SK-MEL-5 (cell line): ENCODE measurements at regions not wholly inside any gene's neighbourhood (a gene's known extent, or its start where the extent isn't known, plus 50 kb on each side); places are given as distances from the start of the nearest gene placed in this dataset.
"Not testable (repeated sequence)": the region's sequence is repeated elsewhere in the genome, so short reads cannot be mapped to it uniquely, and the experiment has no call there.

Experiments
- DNase-seq: peaks from one replicate; pipeline ENCODE4 v3.0.0-alpha.2; 2016; ENCODE audit warnings: low read depth, low spot score
- in situ Hi-C: cut with HindIII; loops from 2 replicates; pipeline ENCODE4 v1.10.0; 2016; ENCODE audit warnings: low sequenced_read_pairs, high pct_unique_total_duplicates, low pct_unique_long_range_greater_than_20kb
- small RNA-seq, 2 experiments: library from RNA; depleted of rRNA; stranded (forward); fragments of <200 nt; gene quantifications; one replicate each; pipeline ENCODE3, GENCODE V24; 2014

GRCh38 chr4:164616961-164617360, 137.0 kb upstream of the SMIM31 start:
- DNase-seq: no peak
- in situ Hi-C loops: no loop called here

GRCh38 chr4:164617426-164617825, 136.5 kb upstream of the SMIM31 start:
- in situ Hi-C loops: no loop called here
- no peak for DNase-seq

- in situ Hi-C loops: no loop called here
- DNase-seq: no peak
Observed at GRCh38 chr4:164617911-164618310, 136.0 kb upstream of the SMIM31 start.

- no peak for DNase-seq
- in situ Hi-C loops: no loop called here
Observed at GRCh38 chr4:164621886-164622521, 131.9 kb upstream of the SMIM31 start.

- in situ Hi-C loops: no loop called here
- no peak for DNase-seq
Observed at GRCh38 chr4:164623099-164623498, 130.8 kb upstream of the SMIM31 start.

- in situ Hi-C loops: no loop called here
- DNase-seq: no peak
Observed at GRCh38 chr4:164639001-164639400, 114.9 kb upstream of the SMIM31 start.

GRCh38 chr4:164648151-164648848, 105.6 kb upstream of the SMIM31 start:
- in situ Hi-C loops: no loop called here
- DNase-seq: no peak

- no peak for DNase-seq
- in situ Hi-C loops: no loop called here
Observed at GRCh38 chr4:164648849-164649212, 105.1 kb upstream of the SMIM31 start.

- in situ Hi-C loops: no loop called here
- no peak for DNase-seq
Observed at GRCh38 chr4:164659765-164660164, 94.2 kb upstream of the SMIM31 start.

- DNase-seq, in situ Hi-C loops: not testable (repeated sequence)
Observed at GRCh38 chr4:164676152-164676551, 77.8 kb upstream of the SMIM31 start.

GRCh38 chr4:164683040-164683439, 70.9 kb upstream of the SMIM31 start:
- no peak for DNase-seq
- in situ Hi-C loops: no loop called here

- in situ Hi-C loops: no loop called here
- DNase-seq: no peak
Observed at GRCh38 chr4:164695650-164696049, 58.3 kb upstream of the SMIM31 start.

GRCh38 chr4:164700471-164700870, 53.5 kb upstream of the SMIM31 start:
- in situ Hi-C loops: no loop called here
- DNase-seq: peak; percentile 82

- no peak for DNase-seq
- in situ Hi-C loops: no loop called here
Observed at GRCh38 chr4:164701665-164702064, 52.3 kb upstream of the SMIM31 start.

Small RNAs in the stretch of these regions (small RNA-seq; reads per million reads assigned to genes)
- gene AC074198.2 (0 reads per million in 2 experiments), gene RNU6-284P (0 reads per million in 2 experiments)
